GM12874 (cell line): ENCODE measurements at regions not wholly inside any gene's neighbourhood (a gene's known extent, or its start where the extent isn't known, plus 50 kb on each side); places are given as distances from the start of the nearest gene placed in this dataset.

Experiments used
- CTCF ChIP-seq: IDR thresholded peaks from 2 replicates; pipeline ENCODE4 v1.5.1; 2011; ENCODE audit warnings: low read depth, mild to moderate bottlenecking, control low read depth, low read length, moderate library complexity; ENCODE audit not compliant: insufficient read depth

GRCh38 chr9:13923381-13923780 is 390.6 kb downstream of the NFIB start:
- no peak for TF ChIP-seq CTCF

- no peak for TF ChIP-seq CTCF
Measured at GRCh38 chr9:13920557-13920956, 393.4 kb downstream of the NFIB start.

- TF ChIP-seq CTCF: no peak
Measured at GRCh38 chr9:13919401-13919800, 394.5 kb downstream of the NFIB start.

GRCh38 chr9:13917534-13917933 is 396.4 kb downstream of the NFIB start:
- TF ChIP-seq CTCF: no peak

GRCh38 chr9:13915591-13916301 is 398.2 kb downstream of the NFIB start:
- no peak for TF ChIP-seq CTCF

- no peak for TF ChIP-seq CTCF
Measured at GRCh38 chr9:13915131-13915530, 398.8 kb downstream of the NFIB start.

- TF ChIP-seq CTCF: no peak
Measured at GRCh38 chr9:13911473-13911872, 402.5 kb downstream of the NFIB start.
